Loucy (cell line): ENCODE measurements at regions not wholly inside any gene's neighbourhood (a gene's known extent, or its start where the extent isn't known, plus 50 kb on each side); places are given as distances from the start of the nearest gene placed in this dataset.

Experiments used
- H2AFZ ChIP-seq: fragments of 200-600 bp; sonication (generic); 2 replicates; pipeline ENCODE4 v1.6.0; 2016; ENCODE audit warnings: antibody characterized with exemption, mild to moderate bottlenecking, low read length, moderate library complexity
- H3F3A ChIP-seq: fragments of 200-600 bp; 2 replicates; pipeline ENCODE4 v1.6.0; 2016; ENCODE audit warnings: antibody characterized with exemption, low read depth, mild to moderate bottlenecking
- H3K27me3 ChIP-seq: fragments of 200-600 bp; sonication (generic); 2 replicates; pipeline ENCODE4 v1.6.1; 2014; ENCODE audit warnings: low read length, mild to moderate bottlenecking; ENCODE audit not compliant: insufficient read depth, poor library complexity, severe bottlenecking
- H3K36me3 ChIP-seq: fragments of 200-600 bp; sonication (generic); 2 replicates; pipeline ENCODE4 v1.6.1; 2016; ENCODE audit warnings: low read length; ENCODE audit not compliant: insufficient read depth
- H3K4me1 ChIP-seq: fragments of 200-600 bp; sonication (generic); 2 replicates; pipeline ENCODE4 v1.5.1; 2014; ENCODE audit warnings: low read length, mild to moderate bottlenecking; ENCODE audit not compliant: insufficient read depth, poor library complexity, severe bottlenecking
- H3K4me2 ChIP-seq: fragments of 200-600 bp; sonication (generic); 2 replicates; pipeline ENCODE4 v1.6.0; 2014; ENCODE audit warnings: antibody characterized with exemption, low read length, low read depth, mild to moderate bottlenecking; ENCODE audit not compliant: poor library complexity, severe bottlenecking
- H3K4me3 ChIP-seq: fragments of 200-600 bp; sonication (generic); 2 replicates; pipeline ENCODE4 v1.5.1; 2014; ENCODE audit warnings: low read length, mild to moderate bottlenecking, mixed read lengths; ENCODE audit not compliant: poor library complexity, severe bottlenecking
- H3K79me2 ChIP-seq: fragments of 200-600 bp; sonication (generic); 2 replicates; pipeline ENCODE4 v1.6.1; 2014; ENCODE audit warnings: low read length; ENCODE audit not compliant: insufficient read depth
- H3K9ac ChIP-seq: fragments of 200-600 bp; sonication (generic); 2 replicates; pipeline ENCODE4 v1.6.0; 2014; ENCODE audit warnings: mild to moderate bottlenecking, low read depth, low read length, moderate library complexity; ENCODE audit not compliant: poor library complexity, severe bottlenecking
- H3K9me2 ChIP-seq: fragments of 200-600 bp; sonication (generic); replicated peaks from 2 replicates; pipeline ENCODE4 v1.6.1; 2016; ENCODE audit warnings: low read depth, low read length, mixed read lengths
- H3K9me3 ChIP-seq: fragments of 200-600 bp; sonication (generic); 2 replicates; pipeline ENCODE4 v1.6.1; 2014; ENCODE audit warnings: mild to moderate bottlenecking, antibody characterized with exemption, low read length, low read depth; ENCODE audit not compliant: insufficient read depth
- H4K20me1 ChIP-seq: fragments of 200-600 bp; sonication (generic); 2 replicates; pipeline ENCODE4 v1.6.0; 2014; ENCODE audit warnings: antibody characterized with exemption, low read length, mild to moderate bottlenecking; ENCODE audit not compliant: insufficient read depth, poor library complexity, severe bottlenecking
- EZH2phosphoT487 ChIP-seq: fragments of 200-600 bp; IDR thresholded peaks from 2 replicates; pipeline ENCODE4 v1.6.1; 2018; ENCODE audit warnings: antibody characterized with exemption, mild to moderate bottlenecking, moderate library complexity, borderline replicate concordance
- TF ChIP-seq, protein P1 (sequence below): fragments of 200-600 bp; sonication (generic); conservative IDR thresholded peaks from 2 replicates; pipeline ENCODE4 v1.5.1; 2014; ENCODE audit warnings: mild to moderate bottlenecking, antibody characterized with exemption, low read length

DNA sequence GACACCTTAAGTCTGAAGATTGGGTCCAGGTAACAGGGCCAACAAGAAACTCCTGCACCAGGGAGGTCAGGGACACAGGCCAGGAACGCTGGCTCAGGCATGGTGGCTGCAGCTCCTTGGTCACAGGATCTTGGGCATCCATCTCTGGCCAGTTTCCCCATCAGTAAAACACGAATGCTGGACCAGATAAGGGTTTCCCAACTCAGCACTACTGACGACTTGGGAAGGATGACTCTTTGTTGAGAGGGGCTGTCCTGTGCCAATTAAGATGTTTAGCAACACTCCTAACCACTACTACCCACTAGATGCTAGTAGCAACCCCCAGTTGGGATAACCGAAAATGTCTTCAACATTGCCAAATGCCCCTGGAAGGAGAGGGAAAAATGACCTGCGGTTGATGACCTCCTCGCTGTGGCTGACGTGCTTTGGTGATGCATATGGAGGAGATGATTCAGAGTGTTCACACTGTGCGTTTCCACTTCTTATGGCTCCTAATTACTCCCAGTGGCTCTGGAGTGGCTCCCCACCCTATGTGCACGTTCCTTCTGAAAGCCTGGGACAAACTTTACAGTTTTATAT is 261.9 kb downstream of the CDH26 start:
- Histone ChIP-seq H3K4me1 (peaks cover 14% of the 10 kb centered on the region), H3K36me3 (no peaks in the 10 kb centered on the region), H3K9me2 (no peaks in the 10 kb centered on the region), H3K27me3 (no peaks in the 10 kb centered on the region), H3K4me3 (no peak overlapping the region), H3K9ac (no peak overlapping the region), H2AFZ (no peak overlapping the region), H4K20me1 (no peaks in the 10 kb centered on the region), H3K4me2 (no peak overlapping the region), H3K79me2 (no peaks in the 10 kb centered on the region), H3F3A (no peaks in the 10 kb centered on the region), H3K9me3 (no peaks in the 10 kb centered on the region)
- TF ChIP-seq, protein P1, sequence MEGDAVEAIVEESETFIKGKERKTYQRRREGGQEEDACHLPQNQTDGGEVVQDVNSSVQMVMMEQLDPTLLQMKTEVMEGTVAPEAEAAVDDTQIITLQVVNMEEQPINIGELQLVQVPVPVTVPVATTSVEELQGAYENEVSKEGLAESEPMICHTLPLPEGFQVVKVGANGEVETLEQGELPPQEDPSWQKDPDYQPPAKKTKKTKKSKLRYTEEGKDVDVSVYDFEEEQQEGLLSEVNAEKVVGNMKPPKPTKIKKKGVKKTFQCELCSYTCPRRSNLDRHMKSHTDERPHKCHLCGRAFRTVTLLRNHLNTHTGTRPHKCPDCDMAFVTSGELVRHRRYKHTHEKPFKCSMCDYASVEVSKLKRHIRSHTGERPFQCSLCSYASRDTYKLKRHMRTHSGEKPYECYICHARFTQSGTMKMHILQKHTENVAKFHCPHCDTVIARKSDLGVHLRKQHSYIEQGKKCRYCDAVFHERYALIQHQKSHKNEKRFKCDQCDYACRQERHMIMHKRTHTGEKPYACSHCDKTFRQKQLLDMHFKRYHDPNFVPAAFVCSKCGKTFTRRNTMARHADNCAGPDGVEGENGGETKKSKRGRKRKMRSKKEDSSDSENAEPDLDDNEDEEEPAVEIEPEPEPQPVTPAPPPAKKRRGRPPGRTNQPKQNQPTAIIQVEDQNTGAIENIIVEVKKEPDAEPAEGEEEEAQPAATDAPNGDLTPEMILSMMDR, result no peak
- no peak for TF ChIP-seq EZH2phosphoT487

DNA sequence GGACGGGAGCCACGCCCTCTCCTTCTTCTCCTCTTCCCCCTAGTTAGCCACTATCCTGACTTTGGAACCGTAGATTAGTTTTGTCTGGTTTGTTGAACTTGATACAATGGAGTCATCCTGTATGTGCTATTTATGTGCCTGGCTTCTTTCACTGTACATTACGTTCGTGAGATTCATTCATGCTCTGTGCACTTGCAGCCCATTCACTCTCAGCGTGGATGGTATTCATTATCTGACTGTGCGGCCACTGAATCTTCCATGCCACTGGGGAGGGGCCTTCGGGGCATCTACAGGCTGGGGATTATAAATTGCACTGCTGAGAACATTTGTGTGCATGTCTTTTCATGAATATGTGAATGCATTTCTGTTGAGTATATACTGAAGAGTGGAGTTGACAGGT is 262.5 kb downstream of the CDH26 start:
- Histone ChIP-seq H4K20me1 (no peaks in the 10 kb centered on the region), H3K79me2 (no peaks in the 10 kb centered on the region), H3K27me3 (no peaks in the 10 kb centered on the region), H3K4me2 (no peak overlapping the region), H3K9ac (no peak overlapping the region), H3K9me2 (no peaks in the 10 kb centered on the region), H2AFZ (no peak overlapping the region), H3F3A (no peaks in the 10 kb centered on the region), H3K36me3 (no peaks in the 10 kb centered on the region), H3K4me3 (no peak overlapping the region), H3K4me1 (peaks cover 9% of the 10 kb centered on the region), H3K9me3 (no peaks in the 10 kb centered on the region)
- no peak for TF ChIP-seq EZH2phosphoT487
- TF ChIP-seq, protein P1, result no peak

DNA sequence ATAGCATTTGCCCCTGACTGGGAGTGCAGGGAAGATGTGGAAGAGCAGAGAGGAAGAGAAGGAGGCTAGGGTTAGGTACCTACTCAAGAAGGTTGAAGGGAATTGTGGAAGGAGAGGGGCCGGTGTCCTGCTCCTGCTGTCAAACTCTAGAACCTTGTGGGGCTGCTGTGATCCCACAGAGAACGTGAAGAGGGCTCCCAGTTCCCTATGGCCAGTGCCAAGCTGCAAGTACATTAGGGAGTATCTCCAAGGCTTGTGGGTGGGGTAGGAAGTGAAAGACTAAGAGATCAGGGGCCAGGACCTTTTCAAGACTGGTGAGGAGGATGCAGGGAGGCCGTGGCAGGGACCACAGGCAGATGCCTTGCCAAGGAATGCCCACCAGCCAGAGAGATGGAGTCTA is 263.4 kb downstream of the CDH26 start:
- Histone ChIP-seq H4K20me1 (no peaks in the 10 kb centered on the region), H3K27me3 (no peaks in the 10 kb centered on the region), H3K4me1 (no peaks in the 10 kb centered on the region), H2AFZ (no peak overlapping the region), H3K36me3 (no peaks in the 10 kb centered on the region), H3K4me3 (no peak overlapping the region), H3K9me2 (no peaks in the 10 kb centered on the region), H3K9me3 (no peaks in the 10 kb centered on the region), H3K79me2 (no peaks in the 10 kb centered on the region), H3K9ac (no peak overlapping the region), H3F3A (no peaks in the 10 kb centered on the region), H3K4me2 (no peak overlapping the region)
- TF ChIP-seq, protein P1, result no peak
- no peak for TF ChIP-seq EZH2phosphoT487
